NCI-H1417 (cell line): ENCODE measurements at regions not wholly inside any gene's neighbourhood (a gene's known extent, or its start where the extent isn't known, plus 50 kb on each side); places are given as distances from the start of the nearest gene placed in this dataset.
A peak's percentile ranks its signal among the peaks of the same experiment; 100 is the strongest.

Source experiments
- DNase-seq, 3 experiments: peaks; one replicate each; lab custom pipeline; 2025; lab: John Stamatoyannopoulos, UW

GRCh38 chr6:145313041-145313855, 422.1 kb downstream of the EPM2A start:
- peak in 1 of 3 experiments; percentile 24 for DNase-seq

GRCh38 chr6:145315982-145316600, 419.2 kb downstream of the EPM2A start:
- DNase-seq, result no peak

GRCh38 chr6:145318952-145319351, 416.4 kb downstream of the EPM2A start:
- DNase-seq, result no peak

- no peak for DNase-seq
Observed at GRCh38 chr6:145319605-145320004, 415.7 kb downstream of the EPM2A start.

GRCh38 chr6:145323646-145324045, 411.7 kb downstream of the EPM2A start:
- DNase-seq, result no peak

GRCh38 chr6:145327586-145327985, 407.7 kb downstream of the EPM2A start:
- peak in 1 of 3 experiments; percentile 35 for DNase-seq

GRCh38 chr6:145329257-145329656, 406.1 kb downstream of the EPM2A start:
- DNase-seq, result peak in 1 of 3 experiments; percentile 28

GRCh38 chr6:145331066-145331465, 404.3 kb downstream of the EPM2A start:
- no peak for DNase-seq

GRCh38 chr6:145332011-145332410, 403.3 kb downstream of the EPM2A start:
- no peak for DNase-seq

GRCh38 chr6:145336119-145336518, 399.2 kb downstream of the EPM2A start:
- DNase-seq, result no peak

GRCh38 chr6:145339089-145339488, 396.2 kb downstream of the EPM2A start:
- DNase-seq, result no peak

- no peak for DNase-seq
Observed at GRCh38 chr6:145340256-145340655, 395.1 kb downstream of the EPM2A start.

- no peak for DNase-seq
Observed at GRCh38 chr6:145345094-145345493, 390.2 kb downstream of the EPM2A start.

- DNase-seq, result no peak
Observed at GRCh38 chr6:145347216-145347615, 388.1 kb downstream of the EPM2A start.

GRCh38 chr6:145349950-145350510, 385.3 kb downstream of the EPM2A start:
- DNase-seq, result peak in 1 of 3 experiments; percentile 30

- DNase-seq, result no peak
Observed at GRCh38 chr6:145350928-145351327, 384.4 kb downstream of the EPM2A start.

- no peak for DNase-seq
Observed at GRCh38 chr6:145352382-145353080, 382.8 kb downstream of the EPM2A start.

GRCh38 chr6:145360865-145361264, 374.5 kb downstream of the EPM2A start:
- no peak for DNase-seq

- no peak for DNase-seq
Observed at GRCh38 chr6:145367149-145367548, 368.2 kb downstream of the EPM2A start.

GRCh38 chr6:145368075-145368474, 367.2 kb downstream of the EPM2A start:
- DNase-seq, result no peak

- DNase-seq, result no peak
Observed at GRCh38 chr6:145370559-145370958, 364.8 kb downstream of the EPM2A start.

GRCh38 chr6:145372671-145373151, 362.6 kb downstream of the EPM2A start:
- DNase-seq, result no peak
